ENCODE measurements at regions not wholly inside any gene's neighbourhood (a gene's known extent, or its start where the extent isn't known, plus 50 kb on each side); places are given as distances from the start of the nearest gene placed in this dataset.
"Not testable (repeated sequence)": the region's sequence is repeated elsewhere in the genome, so short reads cannot be mapped to it uniquely, and the experiment has no call there.

DNA sequence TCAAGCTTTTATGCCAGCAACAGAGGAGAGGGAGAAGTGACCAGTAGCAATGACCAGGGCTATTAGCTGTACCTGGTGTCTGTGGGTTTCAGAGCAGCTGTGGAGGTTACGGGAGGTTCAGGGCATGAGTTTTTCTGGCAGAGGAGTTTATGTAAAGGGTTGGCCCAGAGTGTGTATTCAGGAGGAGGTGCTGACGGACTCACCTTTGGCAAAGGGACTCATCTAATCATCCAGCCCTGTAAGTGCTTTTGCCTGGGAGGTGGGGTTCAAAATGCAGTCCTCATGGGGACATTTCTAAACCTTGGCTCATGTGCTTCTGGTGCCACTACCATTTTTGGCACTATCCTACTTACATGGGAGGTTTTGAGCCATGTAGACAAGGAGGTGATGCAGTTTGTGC is 95.3 kb downstream of the DAD1 start:
- no peaks in the 10 kb centered on the region for H3K27me3 Mint-ChIP-seq (ENCODE audit: unreplicated experiment)
- TF ChIP-seq CTCF (IDR thresholded peaks at IDR 0.05; ENCODE audit: unreplicated experiment): no peak

DNA sequence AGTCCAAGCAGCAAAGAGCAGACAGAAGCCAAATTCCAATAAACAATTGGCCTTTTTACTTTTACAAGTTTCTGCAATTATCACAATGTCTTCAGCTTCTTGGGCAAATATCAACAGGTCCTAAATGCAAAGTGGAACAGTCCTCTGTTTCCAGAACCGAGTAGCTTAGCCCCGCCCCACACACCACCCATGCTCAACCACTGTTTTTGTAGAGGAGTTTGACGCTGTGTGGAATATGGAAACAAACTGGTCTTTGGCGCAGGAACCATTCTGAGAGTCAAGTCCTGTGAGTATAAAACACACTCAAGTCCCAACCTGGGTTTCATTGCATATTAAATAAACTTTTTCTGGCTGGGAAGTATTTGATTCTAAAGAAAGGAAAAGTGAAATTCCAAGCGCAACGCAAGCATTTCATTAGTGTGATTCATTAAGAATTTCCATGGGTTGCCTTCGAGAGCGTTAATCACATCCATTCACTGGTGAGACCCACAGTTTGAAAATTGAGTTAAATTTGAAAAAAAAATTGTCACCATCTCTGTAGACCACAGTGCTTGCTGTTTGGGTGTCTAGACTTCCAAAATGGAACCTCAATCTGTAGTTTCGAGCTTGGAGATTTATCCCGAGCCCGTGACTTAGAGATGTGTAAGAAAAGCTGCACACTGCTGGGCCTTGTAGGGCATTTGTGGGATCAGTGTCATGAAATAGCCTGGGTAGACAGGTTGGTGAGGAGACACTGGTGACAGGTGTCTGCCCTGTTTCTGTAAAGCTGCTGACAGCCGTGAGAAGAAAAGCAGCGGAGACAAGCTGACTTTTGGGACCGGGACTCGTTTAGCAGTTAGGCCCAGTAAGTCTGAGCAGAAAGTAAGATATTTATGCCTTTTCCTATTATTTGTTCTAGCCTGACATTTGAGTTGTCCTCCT is 96.1 kb downstream of the DAD1 start:
- H3K27me3 Mint-ChIP-seq (ENCODE audit: unreplicated experiment): no peaks in the 10 kb centered on the region
- no peak for DNase-seq (ENCODE audit: low spot score)
- H3K36me3 Mint-ChIP-seq (ENCODE audit: low read depth, unreplicated experiment): no peaks in the 10 kb centered on the region
- H3K4me1 Mint-ChIP-seq (ENCODE audit: unreplicated experiment): peaks cover 84% of the 10 kb centered on the region
- no peaks in the 10 kb centered on the region for H3K9me3 Mint-ChIP-seq (ENCODE audit: unreplicated experiment)
- no peak overlapping the region for H3K4me3 Mint-ChIP-seq (ENCODE audit: unreplicated experiment)
- TF ChIP-seq CTCF (IDR thresholded peaks at IDR 0.05; ENCODE audit: unreplicated experiment): no peak
- no peak overlapping the region for H3K27ac Mint-ChIP-seq (ENCODE audit: unreplicated experiment)

More for the DNA sequence above, 95.3 kb downstream of the DAD1 start:
- DNase-seq (ENCODE audit: low spot score): no peak
- H3K27ac Mint-ChIP-seq (ENCODE audit: unreplicated experiment): no peak overlapping the region
- no peak overlapping the region for H3K4me3 Mint-ChIP-seq (ENCODE audit: unreplicated experiment)
- no peaks in the 10 kb centered on the region for H3K9me3 Mint-ChIP-seq (ENCODE audit: unreplicated experiment)
- no peaks in the 10 kb centered on the region for H3K36me3 Mint-ChIP-seq (ENCODE audit: low read depth, unreplicated experiment)
- peaks cover 83% of the 10 kb centered on the region for H3K4me1 Mint-ChIP-seq (ENCODE audit: unreplicated experiment)

DNA sequence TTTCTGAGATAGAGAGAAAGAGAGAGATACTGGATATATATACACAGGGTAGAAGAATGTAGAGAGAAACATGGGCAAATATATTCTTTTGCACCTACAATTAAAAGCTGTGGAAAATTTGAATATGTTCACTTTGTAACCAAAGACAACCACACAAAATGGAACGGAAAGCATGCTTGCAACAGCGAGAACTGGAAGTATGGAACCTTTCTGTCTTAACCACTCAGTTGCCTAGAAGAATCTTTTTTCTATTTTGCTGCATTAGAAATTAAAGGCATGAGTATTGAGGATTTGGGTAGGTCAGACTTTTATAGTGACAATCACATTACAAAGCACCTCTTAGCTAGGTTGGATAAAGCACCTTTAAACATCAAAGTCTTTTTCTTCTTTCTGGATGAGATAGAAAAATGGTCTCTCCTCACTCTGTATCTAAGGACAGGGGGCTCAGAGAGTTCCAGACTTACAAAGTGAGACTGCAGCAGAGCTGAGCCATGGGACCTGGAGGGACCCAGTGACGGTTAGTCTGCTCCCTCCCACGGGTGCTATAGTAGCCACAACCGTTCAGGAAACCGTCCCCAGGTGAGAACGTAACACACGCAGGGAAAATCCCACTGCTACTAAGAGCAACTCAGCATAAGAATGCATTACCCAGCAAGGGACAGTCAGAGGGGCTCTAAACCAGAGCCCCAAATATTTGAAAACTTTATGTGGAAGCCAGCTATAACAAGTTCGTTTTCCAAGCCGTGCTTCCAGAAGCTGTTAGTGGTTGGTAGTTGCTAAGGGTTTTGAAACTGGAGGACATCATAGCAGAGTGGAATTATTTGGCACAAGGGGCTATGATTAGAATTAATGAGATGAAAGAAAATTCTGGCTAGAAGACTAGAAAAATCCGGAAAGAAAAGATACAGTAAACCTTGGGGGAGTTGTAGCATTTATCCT is 97.1 kb downstream of the DAD1 start:
- Mint-ChIP-seq H3K27me3 (ENCODE audit: unreplicated experiment) (no peaks in the 10 kb centered on the region), H3K36me3 (ENCODE audit: low read depth, unreplicated experiment) (no peaks in the 10 kb centered on the region), H3K4me1 (ENCODE audit: unreplicated experiment) (peaks cover 84% of the 10 kb centered on the region), H3K27ac (ENCODE audit: unreplicated experiment) (no peak overlapping the region), H3K9me3 (ENCODE audit: unreplicated experiment) (no peaks in the 10 kb centered on the region), H3K4me3 (ENCODE audit: unreplicated experiment) (no peak overlapping the region)
- no peak for DNase-seq (ENCODE audit: low spot score)
- TF ChIP-seq CTCF (IDR thresholded peaks at IDR 0.05; ENCODE audit: unreplicated experiment): no peak

DNA sequence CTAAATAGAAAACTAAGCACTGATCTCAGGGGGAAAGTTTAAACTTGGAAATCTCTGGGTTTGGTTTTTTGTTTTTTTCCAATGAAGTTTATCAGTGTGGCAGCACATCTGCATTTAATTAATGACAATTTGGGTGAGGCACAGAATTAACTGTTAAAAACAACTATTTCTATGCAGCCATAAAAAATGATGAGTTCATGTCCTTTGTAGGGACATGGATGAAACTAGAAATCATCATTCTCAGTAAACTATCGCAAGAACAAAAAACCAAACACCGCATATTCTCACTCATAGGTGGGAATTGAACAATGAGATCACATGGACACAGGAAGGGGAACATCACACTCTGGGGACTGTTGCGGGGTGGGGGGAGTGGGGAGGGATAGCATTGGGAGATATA is 98.0 kb downstream of the DAD1 start:
- not testable (repeated sequence) for H3K36me3 Mint-ChIP-seq (ENCODE audit: low read depth, unreplicated experiment); H3K4me3 Mint-ChIP-seq (ENCODE audit: unreplicated experiment); H3K27me3 Mint-ChIP-seq (ENCODE audit: unreplicated experiment); DNase-seq (ENCODE audit: low spot score); H3K9me3 Mint-ChIP-seq (ENCODE audit: unreplicated experiment)
- Mint-ChIP-seq H3K4me1 (ENCODE audit: unreplicated experiment) (peaks cover 82% of the 10 kb centered on the region), H3K27ac (ENCODE audit: unreplicated experiment) (peak overlapping the region; percentile 33)
